Hepatocyte (in vitro differentiated cells): ENCODE measurements at regions not wholly inside any gene's neighbourhood (a gene's known extent, or its start where the extent isn't known, plus 50 kb on each side); places are given as distances from the start of the nearest gene placed in this dataset.

Experiments used
- DNase-seq: peaks from one replicate; pipeline ENCODE4 v3.0.0-alpha.2; 2016; ENCODE audit warnings: low spot score
- H2AFZ ChIP-seq: fragments of 200-600 bp; sonication (generic); 2 replicates; pipeline ENCODE4 v1.6.0; 2016; ENCODE audit warnings: antibody characterized with exemption, mild to moderate bottlenecking
- H3K27ac ChIP-seq: fragments of 200-600 bp; sonication (generic); 2 replicates; pipeline ENCODE4 v1.5.1; 2016; ENCODE audit warnings: mild to moderate bottlenecking
- H3K27me3 ChIP-seq: fragments of 200-600 bp; sonication (generic); 2 replicates; pipeline ENCODE4 v1.6.1; 2016
- H3K36me3 ChIP-seq: fragments of 200-600 bp; sonication (generic); replicated peaks from 2 replicates; pipeline ENCODE4 v1.5.1; 2016; ENCODE audit warnings: low read depth; ENCODE audit not compliant: insufficient read depth
- H3K4me1 ChIP-seq: fragments of 200-600 bp; sonication (generic); 2 replicates; pipeline ENCODE4 v1.5.1; 2016; ENCODE audit warnings: mild to moderate bottlenecking, moderate library complexity; ENCODE audit not compliant: insufficient read depth
- H3K4me2 ChIP-seq: fragments of 200-600 bp; sonication (generic); 2 replicates; pipeline ENCODE4 v1.6.0; 2016
- H3K4me3 ChIP-seq: fragments of 200-600 bp; sonication (generic); 2 replicates; pipeline ENCODE4 v1.5.1; 2016; ENCODE audit warnings: mild to moderate bottlenecking
- H3K79me2 ChIP-seq: fragments of 200-600 bp; sonication (generic); 2 replicates; pipeline ENCODE4 v1.6.0; 2017; ENCODE audit warnings: mild to moderate bottlenecking
- H3K9me2 ChIP-seq: fragments of 200-600 bp; sonication (generic); replicated peaks from 2 replicates; pipeline ENCODE4 v1.6.0; 2017; ENCODE audit warnings: mild to moderate bottlenecking; ENCODE audit not compliant: insufficient read depth
- H3K9me3 ChIP-seq: fragments of 200-600 bp; sonication (generic); 2 replicates; pipeline ENCODE4 v1.5.1; 2016; ENCODE audit warnings: low read depth, mild to moderate bottlenecking
- H4K20me1 ChIP-seq: fragments of 200-600 bp; sonication (generic); 2 replicates; pipeline ENCODE4 v1.6.0; 2016; ENCODE audit warnings: mild to moderate bottlenecking; ENCODE audit not compliant: insufficient read depth, poor library complexity, severe bottlenecking
- EZH2 ChIP-seq: fragments of 200-600 bp; sonication (generic); IDR thresholded peaks from 2 replicates; pipeline ENCODE4 v1.6.1; 2016; ENCODE audit warnings: antibody characterized with exemption, mild to moderate bottlenecking, borderline replicate concordance
- EZH2phosphoT487 ChIP-seq: fragments of 200-600 bp; sonication (generic); IDR thresholded peaks from one replicate; pipeline ENCODE4 v1.6.1; 2018; ENCODE audit warnings: antibody characterized with exemption, mild to moderate bottlenecking, low read depth, moderate library complexity; ENCODE audit not compliant: unreplicated experiment, severe bottlenecking
- WGBS: methylation state at CpG from one replicate; pipeline ENCODE4 v1.1.6; 2016; ENCODE audit warnings: low lambda C conversion rate; ENCODE audit errors: missing lambda C conversion rate; 5-methylcytosine and 5-hydroxymethylcytosine counted together
- TF ChIP-seq, protein P1 (sequence below): fragments of 200-600 bp; sonication (generic); IDR thresholded peaks from 2 replicates; pipeline ENCODE4 v1.5.1; 2016; ENCODE audit warnings: antibody characterized with exemption, mild to moderate bottlenecking; ENCODE audit not compliant: poor library complexity

DNA sequence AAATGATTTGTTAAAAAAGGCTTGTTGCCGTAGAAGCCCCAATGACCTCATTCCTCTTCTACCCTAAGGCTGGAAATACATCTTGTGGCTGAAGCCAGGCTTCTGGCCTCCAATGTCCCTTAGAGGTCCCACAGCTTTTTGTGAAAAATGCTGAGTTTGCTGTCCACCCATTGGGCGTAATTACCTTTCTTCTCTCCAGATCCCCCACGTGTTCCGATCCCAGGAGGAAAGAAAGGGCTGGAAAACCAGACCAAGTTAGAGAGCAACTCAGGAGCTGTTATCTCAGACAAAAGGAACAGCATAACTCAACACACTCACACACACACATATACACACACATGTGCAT lies 154.2 kb downstream of the MIAT start:
- H3K79me2 ChIP-seq: no peaks in the 10 kb centered on the region
- no peaks in the 10 kb centered on the region for H3K9me3 ChIP-seq
- TF ChIP-seq EZH2 (no peak), EZH2phosphoT487 (no peak)
- TF ChIP-seq, protein P1, sequence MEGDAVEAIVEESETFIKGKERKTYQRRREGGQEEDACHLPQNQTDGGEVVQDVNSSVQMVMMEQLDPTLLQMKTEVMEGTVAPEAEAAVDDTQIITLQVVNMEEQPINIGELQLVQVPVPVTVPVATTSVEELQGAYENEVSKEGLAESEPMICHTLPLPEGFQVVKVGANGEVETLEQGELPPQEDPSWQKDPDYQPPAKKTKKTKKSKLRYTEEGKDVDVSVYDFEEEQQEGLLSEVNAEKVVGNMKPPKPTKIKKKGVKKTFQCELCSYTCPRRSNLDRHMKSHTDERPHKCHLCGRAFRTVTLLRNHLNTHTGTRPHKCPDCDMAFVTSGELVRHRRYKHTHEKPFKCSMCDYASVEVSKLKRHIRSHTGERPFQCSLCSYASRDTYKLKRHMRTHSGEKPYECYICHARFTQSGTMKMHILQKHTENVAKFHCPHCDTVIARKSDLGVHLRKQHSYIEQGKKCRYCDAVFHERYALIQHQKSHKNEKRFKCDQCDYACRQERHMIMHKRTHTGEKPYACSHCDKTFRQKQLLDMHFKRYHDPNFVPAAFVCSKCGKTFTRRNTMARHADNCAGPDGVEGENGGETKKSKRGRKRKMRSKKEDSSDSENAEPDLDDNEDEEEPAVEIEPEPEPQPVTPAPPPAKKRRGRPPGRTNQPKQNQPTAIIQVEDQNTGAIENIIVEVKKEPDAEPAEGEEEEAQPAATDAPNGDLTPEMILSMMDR: no peak
- DNase-seq: no peak
- no peaks in the 10 kb centered on the region for H3K9me2 ChIP-seq
- WGBS: 85% methylated on average over 4 of the region's 4 CpGs
- H3K27ac ChIP-seq: peak overlapping the region; percentile 75
- no peaks in the 10 kb centered on the region for H3K36me3 ChIP-seq
- H3K4me1 ChIP-seq: peaks cover 8% of the 10 kb centered on the region
- H3K27me3 ChIP-seq: no peaks in the 10 kb centered on the region
- no peaks in the 10 kb centered on the region for H4K20me1 ChIP-seq
- no peak overlapping the region for H3K4me2 ChIP-seq
- H3K4me3 ChIP-seq: no peak overlapping the region
- no peak overlapping the region for H2AFZ ChIP-seq

DNA sequence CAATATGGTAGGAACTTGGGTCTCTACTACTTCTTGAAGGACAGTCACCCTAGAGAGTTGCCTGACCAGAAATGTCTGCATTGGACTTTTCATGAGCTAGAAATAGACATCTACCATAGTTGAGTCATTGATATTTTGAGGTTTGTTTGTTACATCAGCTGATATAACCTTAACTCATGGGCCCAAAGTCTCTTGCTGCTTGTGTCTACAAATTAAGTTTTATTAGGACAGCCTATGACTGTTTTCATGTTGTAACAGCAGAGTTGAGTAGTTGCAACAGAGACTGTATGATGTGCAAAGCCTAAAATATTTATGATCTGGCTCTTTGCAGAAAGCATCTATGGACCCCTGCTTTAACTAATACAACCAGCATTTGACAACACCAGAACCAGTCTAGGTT lies 155.3 kb downstream of the MIAT start:
- Histone ChIP-seq H3K9me3 (no peaks in the 10 kb centered on the region), H3K27me3 (no peaks in the 10 kb centered on the region), H3K4me1 (peaks cover 8% of the 10 kb centered on the region), H4K20me1 (no peaks in the 10 kb centered on the region), H3K4me2 (no peak overlapping the region), H3K36me3 (no peaks in the 10 kb centered on the region), H3K4me3 (no peak overlapping the region), H3K27ac (no peak overlapping the region), H3K79me2 (no peaks in the 10 kb centered on the region), H2AFZ (no peak overlapping the region), H3K9me2 (no peaks in the 10 kb centered on the region)
- TF ChIP-seq EZH2phosphoT487: no peak
- TF ChIP-seq, protein P1: no peak
- TF ChIP-seq EZH2: no peak
- DNase-seq: no peak

DNA sequence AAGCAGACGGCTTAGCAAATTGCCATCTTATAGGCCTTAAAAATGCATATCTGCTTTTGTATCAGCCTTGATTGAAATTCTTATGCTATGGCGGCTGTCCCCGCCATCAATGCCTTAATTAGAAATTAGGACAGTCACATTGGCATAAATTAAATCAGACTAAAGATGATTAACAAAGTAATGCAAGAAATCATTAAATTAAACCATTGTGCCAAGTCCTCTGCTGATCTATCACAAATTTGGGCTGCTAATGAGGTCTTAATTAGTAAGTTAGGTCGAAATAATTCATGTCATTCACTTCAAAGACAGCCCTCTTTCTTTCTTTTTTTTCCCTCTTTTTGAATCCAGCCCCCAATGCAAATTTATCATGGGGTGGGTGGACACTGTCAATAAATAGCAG lies 159.3 kb downstream of the MIAT start:
- Histone ChIP-seq H3K27ac (no peak overlapping the region), H3K9me2 (no peaks in the 10 kb centered on the region), H3K36me3 (no peaks in the 10 kb centered on the region), H3K9me3 (no peaks in the 10 kb centered on the region), H3K4me3 (no peak overlapping the region), H3K79me2 (no peaks in the 10 kb centered on the region), H2AFZ (no peak overlapping the region), H4K20me1 (no peaks in the 10 kb centered on the region), H3K4me1 (no peaks in the 10 kb centered on the region), H3K27me3 (peaks cover 4% of the 10 kb centered on the region), H3K4me2 (no peak overlapping the region)
- WGBS: 89% methylated on average over 4 of the region's 4 CpGs
- no peak for DNase-seq
- TF ChIP-seq EZH2phosphoT487 (no peak), EZH2 (no peak)
- TF ChIP-seq, protein P1: no peak

DNA sequence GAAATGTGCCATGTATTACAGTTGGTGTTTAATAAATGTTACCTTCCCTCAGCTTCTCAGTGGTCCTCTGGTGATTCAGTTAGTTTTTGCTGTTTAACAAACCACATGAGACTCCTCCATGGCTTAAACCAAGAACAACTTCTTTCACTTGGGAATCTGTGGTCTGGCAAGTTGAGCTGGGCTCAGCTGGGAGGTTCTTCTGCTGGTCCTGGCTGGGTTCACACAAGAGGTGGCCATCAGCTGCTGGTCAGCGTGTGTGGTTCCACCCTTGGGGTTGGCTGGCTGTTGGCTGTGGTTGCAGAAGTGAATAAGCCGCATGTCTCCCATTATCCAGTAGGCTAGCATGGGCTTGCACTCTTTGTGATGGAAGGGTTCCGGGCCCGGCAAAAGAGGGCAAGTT lies 160.5 kb downstream of the MIAT start:
- Histone ChIP-seq H3K9me2 (no peaks in the 10 kb centered on the region), H3K4me3 (no peak overlapping the region), H3K4me2 (no peak overlapping the region), H3K4me1 (no peaks in the 10 kb centered on the region), H3K79me2 (no peaks in the 10 kb centered on the region), H3K36me3 (no peaks in the 10 kb centered on the region), H3K9me3 (no peaks in the 10 kb centered on the region), H4K20me1 (no peaks in the 10 kb centered on the region), H3K27ac (no peak overlapping the region), H3K27me3 (peaks cover 4% of the 10 kb centered on the region), H2AFZ (no peak overlapping the region)
- TF ChIP-seq, protein P1: no peak
- TF ChIP-seq EZH2phosphoT487 (no peak), EZH2 (no peak)
- no peak for DNase-seq
- WGBS: 75% methylated on average over 4 of the region's 4 CpGs
